ENCODE measurements at regions not wholly inside any gene's neighbourhood (a gene's known extent, or its start where the extent isn't known, plus 50 kb on each side); places are given as distances from the start of the nearest gene placed in this dataset.

GRCh38 chr3:72412340-72412956, 435.8 kb downstream of the SHQ1 start:
- DNase-seq (ENCODE audit: extremely low read depth, low read depth): no peak

DNA sequence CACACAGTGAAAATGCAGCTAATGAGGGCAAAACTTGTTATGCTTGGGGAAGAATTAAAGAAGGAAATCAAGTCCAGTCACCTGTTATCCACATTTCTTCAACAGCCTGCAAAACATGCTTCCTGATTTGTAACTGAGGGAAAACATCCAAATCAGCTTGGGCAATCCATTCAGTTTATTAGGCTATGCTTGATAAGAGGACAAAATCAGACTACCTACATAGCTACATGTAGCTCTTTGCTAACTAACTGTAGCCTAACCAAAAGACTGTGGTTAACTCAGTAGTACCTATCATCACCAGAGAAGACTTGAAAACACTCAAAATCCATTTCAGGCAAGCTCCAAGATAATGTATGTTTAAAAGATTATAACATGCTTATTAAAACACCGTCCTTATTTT, 436.4 kb downstream of the SHQ1 start:
- DNase-seq (ENCODE audit: extremely low read depth, low read depth): no peak

DNA sequence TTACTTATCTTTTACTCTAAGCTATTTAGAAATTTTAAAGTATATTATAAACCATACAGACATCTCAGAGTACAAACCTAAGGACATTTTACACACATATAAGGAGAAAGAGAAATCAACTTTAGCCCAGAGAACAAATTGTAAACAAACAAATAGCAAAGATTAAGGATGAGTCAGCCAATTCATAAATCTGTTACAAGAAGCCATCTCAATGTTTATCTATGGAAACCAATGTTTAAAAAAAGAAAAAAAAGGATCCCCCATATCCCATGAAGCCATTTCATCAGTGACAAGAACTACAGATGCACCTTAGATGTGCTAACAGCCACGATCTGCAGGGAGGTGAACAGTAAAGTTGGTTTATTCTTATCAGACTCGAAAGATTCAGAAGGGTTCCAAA, 437.1 kb downstream of the SHQ1 start:
- DNase-seq (ENCODE audit: extremely low read depth, low read depth): no peak

DNA sequence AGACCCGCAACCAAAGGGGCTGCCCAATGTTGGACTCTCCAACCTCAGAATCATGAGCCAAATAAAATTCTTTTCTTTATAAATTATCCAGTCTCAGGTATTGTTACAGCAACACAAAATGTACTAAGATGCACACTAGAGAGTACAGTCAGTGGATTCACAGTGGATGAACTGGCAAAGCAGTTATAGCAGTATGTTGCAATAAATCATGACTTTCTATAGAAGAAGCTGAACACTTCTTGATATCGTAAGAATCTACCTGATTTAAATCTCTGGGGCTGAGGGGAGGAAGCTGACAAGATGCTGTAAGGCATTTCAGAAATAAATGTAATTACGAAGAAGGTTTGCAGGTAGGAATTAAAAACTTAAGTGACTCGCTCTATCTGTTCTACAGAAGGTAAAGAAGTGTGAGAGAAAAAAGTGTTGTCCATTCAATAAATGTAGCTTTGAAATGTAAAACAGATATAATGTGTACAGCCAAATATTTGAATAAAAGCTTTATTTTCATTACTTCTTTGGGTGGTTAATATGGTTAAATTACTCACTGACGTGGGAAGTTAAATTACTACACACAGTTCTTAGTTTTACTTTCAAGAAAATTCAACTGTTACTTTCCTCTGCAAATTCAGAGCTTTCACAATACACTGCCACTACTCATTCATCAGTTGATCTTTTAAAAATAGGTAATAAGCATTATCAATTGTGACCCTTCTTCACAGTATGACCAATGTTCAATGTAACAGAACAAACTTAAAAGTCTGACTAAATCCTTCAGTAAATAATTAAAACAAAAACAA, 439.1 kb downstream of the SHQ1 start:
- DNase-seq (ENCODE audit: extremely low read depth, low read depth): no peak

GRCh38 chr3:72407766-72408165, 440.5 kb downstream of the SHQ1 start:
- no peak for DNase-seq (ENCODE audit: extremely low read depth, low read depth)

- no peak for DNase-seq (ENCODE audit: extremely low read depth, low read depth)
Observed at GRCh38 chr3:72405943-72406566, 442.2 kb downstream of the SHQ1 start.

- DNase-seq (ENCODE audit: extremely low read depth, low read depth): no peak
Observed at GRCh38 chr3:72401005-72401545, 447.2 kb downstream of the SHQ1 start.

DNA sequence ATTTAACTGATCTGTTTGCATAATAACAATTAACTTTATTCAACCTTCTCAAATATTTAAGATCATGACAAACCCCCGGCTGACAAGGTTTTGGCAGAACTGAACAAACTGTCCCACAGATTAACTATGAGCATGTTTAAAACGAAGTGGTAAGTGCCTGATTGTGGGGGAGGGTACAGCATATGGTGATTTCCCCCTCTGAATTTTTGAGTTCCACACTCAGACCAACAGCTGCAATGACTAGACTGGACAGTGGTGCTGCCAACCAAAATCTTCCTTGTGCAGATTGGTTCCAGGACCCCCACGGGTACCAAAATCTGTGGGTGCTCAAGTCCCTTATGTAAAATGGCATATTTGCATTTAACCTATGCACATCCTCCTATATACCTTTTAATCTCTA, 449.5 kb downstream of the SHQ1 start:
- DNase-seq (ENCODE audit: extremely low read depth, low read depth): no peak

DNA sequence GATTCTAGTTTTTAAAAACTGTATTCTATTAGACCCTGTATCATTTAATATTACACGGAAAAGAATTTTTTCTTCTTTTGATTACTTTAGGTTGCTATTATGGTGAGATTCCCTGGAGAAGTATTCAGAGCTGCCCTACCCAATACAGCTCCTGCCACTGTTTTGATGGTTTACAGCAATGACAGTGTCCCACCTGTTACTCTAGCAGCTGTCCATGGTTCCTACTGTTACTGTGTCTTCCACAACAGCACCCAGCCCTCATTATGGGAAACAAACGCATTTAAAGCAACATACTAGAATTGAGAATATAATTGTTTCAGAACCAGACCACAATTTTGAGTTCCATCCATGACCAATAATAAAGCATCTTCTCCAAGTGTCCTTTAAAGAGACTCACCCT, 450.7 kb downstream of the SHQ1 start:
- DNase-seq (ENCODE audit: extremely low read depth, low read depth): no peak

DNA sequence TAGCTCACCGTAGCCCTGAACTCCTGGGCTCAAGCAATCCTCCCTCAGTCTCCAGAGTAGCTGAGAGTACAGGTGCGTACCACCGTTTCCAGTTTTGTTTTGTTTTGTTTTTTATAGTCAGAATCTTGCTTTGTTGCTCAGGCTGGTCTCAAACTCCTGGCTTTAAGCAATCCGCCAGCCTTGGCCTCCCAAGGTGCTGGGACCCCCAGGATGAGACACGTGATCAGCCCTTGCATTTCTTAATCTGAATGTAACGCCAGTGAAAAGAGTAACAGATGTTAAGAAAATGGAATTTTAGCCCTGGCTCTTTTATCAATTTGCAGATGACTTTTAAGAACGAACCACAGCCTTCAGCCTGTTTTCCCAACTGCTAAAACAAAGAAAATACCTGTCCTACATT, 451.3 kb downstream of the SHQ1 start:
- DNase-seq (ENCODE audit: extremely low read depth, low read depth): no peak

DNA sequence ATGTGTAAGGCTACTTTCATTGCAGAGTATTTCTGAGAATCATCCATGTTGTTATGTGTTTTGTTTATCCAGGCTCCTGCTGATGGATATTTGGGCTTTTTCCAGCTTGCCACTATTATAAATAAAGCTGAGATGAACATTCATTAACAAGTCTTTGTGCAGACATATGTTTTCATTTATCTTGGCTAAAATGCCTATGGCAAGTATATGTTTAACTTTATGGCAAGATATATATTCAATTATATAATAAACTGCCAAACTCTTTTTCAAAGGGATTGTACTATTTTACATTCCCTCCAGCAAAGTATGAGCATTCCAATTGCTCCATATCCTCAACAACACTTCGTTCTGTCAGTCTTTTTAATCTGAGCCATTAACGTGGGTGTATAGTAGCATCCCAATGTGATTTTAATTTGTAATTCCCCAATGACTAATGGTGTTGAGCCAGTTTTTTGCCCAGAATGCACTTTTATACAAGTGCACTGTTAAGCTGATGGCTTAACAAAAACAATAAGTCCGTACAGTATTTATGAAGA, 452.4 kb downstream of the SHQ1 start:
- no peak for DNase-seq (ENCODE audit: extremely low read depth, low read depth)

DNA sequence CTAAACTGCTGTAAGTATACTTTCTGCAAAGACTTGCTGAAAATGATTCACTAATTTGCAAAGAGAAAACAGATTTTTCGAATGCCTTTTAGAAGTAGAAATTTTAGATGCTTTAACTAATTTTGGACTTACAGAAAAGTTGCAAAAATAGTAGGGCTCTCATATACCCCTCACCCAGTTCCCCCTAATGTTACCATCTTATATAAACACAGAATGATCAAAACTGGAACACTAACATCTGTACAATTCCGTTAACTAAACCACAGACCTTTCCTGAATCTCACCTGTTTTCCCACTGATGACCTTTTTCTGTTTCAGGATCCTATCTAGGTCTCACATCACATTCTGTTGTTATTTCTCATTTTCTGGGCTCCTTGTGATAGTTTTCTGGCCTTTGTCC, 454.8 kb downstream of the SHQ1 start:
- no peak for DNase-seq (ENCODE audit: extremely low read depth, low read depth)

- DNase-seq (ENCODE audit: extremely low read depth, low read depth): no peak
Observed at GRCh38 chr3:72391659-72392058, 456.6 kb downstream of the SHQ1 start.

- DNase-seq (ENCODE audit: extremely low read depth, low read depth): no peak
Observed at GRCh38 chr3:72390841-72391240, 457.4 kb downstream of the SHQ1 start.

- no peak for DNase-seq (ENCODE audit: extremely low read depth, low read depth)
Observed at GRCh38 chr3:72388644-72389043, 459.6 kb downstream of the SHQ1 start.

- DNase-seq (ENCODE audit: extremely low read depth, low read depth): no peak
Observed at GRCh38 chr3:72388117-72388516, 460.1 kb downstream of the SHQ1 start.

DNA sequence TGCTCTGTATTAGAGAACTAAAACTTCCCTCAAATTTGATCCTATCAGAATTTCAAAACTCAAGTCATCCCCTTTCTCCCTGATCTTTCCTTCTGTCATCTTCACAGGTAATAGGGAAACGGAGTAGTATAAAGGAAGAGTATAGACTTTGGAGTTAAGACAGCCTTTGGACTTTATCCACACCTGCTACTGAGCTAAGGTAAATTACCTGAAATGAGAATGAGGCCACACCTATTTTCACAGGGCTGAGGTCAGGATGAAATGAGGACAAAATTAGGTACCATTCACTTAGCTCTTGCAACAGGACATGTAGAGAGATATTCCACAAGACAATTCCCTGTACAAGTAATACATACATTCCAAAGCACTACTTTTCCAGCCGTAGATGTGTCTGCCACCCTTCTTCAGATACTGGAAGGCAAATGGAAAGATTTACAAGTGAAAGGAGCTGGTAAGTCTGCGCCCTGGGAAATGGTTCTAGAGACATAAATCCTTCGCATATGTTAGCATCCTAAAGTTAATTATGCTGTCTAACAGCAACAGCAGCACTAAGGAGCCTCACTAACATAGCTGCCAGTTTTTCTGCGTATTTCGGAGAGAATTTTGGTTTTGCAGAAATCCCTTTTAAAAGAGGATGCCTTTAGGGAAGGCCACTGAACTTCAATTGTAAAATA, 461.8 kb downstream of the SHQ1 start:
- no peak for DNase-seq (ENCODE audit: extremely low read depth, low read depth)

GRCh38 chr3:72385167-72385566, 463.1 kb downstream of the SHQ1 start:
- DNase-seq (ENCODE audit: extremely low read depth, low read depth): no peak

DNA sequence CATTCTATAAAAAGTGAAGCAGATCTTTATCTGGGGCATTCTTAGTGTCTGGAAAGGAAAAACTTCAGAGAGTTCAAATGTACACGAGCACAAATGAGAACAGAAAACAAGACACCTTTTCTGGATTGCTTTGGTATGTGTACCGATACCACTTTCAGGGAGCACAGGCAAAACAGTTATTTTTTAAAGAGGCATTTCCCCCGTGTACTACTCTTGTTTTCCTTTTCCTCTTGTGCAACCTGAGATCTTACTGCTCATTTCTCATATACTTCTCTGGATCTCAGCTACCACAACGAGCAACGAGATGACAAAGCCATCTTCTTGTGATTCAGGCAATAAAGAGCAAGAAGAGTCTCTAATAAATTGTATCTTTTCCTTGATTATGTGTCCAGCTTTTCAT, 463.6 kb downstream of the SHQ1 start:
- DNase-seq (ENCODE audit: extremely low read depth, low read depth): no peak

DNA sequence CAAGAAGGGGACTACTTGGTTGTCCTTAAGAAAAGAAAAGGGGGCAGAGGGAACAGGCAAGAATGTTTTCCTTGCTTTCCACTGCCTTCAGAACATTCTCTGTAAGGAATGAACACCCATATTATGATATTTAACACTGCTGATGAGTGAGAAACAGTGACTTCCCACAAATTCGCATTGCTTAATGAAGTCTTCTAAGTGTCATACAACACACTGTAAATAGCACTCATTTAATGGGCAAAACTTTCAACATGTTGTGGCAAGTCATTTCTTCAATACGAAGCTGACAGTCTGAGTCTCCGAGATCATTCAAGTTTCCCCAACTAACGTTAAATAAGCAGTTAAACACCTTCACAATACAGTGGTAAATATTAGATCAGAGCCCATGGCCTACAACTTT, 464.4 kb downstream of the SHQ1 start:
- DNase-seq (ENCODE audit: extremely low read depth, low read depth): no peak

DNA sequence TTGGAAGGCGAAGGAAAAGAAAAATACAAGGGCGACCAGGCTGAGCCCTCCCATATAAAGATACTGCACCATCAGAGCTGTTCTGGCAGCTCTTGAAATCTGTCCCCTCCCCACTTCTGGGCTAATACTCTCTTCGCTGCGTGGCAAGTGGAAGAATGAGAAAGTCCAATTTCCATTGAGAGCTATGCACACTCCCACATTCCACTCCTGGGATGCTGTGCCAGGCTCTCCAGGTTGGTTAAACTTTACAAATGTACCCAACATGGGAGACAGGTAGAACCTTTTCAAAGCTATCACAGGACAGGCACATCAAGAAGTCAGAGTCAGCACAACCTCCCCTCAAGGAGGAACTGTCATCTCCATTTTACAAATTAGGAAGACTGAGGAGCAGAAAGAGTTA, 465.0 kb downstream of the SHQ1 start:
- no peak for DNase-seq (ENCODE audit: extremely low read depth, low read depth)

All from NCI-H460 (cell line).